Activated T-cell treated with anti-CD3 and anti-CD28 coated beads, Interleukin-2, amount 50 U/mL, for 72 hours (primary cell): ENCODE measurements at regions not wholly inside any gene's neighbourhood (a gene's known extent, or its start where the extent isn't known, plus 50 kb on each side); places are given as distances from the start of the nearest gene placed in this dataset.
"Not testable (repeated sequence)": the region's sequence is repeated elsewhere in the genome, so short reads cannot be mapped to it uniquely, and the experiment has no call there.

ENCODE experiments used
- ATAC-seq, 2 donors: fragments of 150-1000 bp; cut with Tn5 transposase; replicated peaks in 1 of 2; 2 replicates each; pipeline ENCODE4 v1.10.0; 2021; ENCODE audit warnings: moderate library complexity in 2 of 2, mild to moderate bottlenecking in 1 of 2
- DNase-seq, 2 donors: peaks; one replicate each; pipeline ENCODE4 v3.0.0; 2021 to 2022; ENCODE audit warnings: mixed read lengths in 1 of 2
- H3K27ac Mint-ChIP-seq: one replicate; pipeline ENCODE4 v1.8.0; 2022; ENCODE audit warnings: mild to moderate bottlenecking, moderate library complexity, mixed read lengths
- H3K27me3 Mint-ChIP-seq: one replicate; pipeline ENCODE4 v1.8.0; 2022; ENCODE audit warnings: low read depth, mixed read lengths
- H3K36me3 Mint-ChIP-seq, 2 donors: one replicate each; pipeline ENCODE4 v1.8.0; 2022; ENCODE audit warnings: mixed read lengths in 2 of 2, mild to moderate bottlenecking in 1 of 2; ENCODE audit not compliant: insufficient read depth in 2 of 2
- H3K4me1 Mint-ChIP-seq: one replicate; pipeline ENCODE4 v1.8.0; 2022; ENCODE audit warnings: low read depth, mixed read lengths
- H3K4me3 Mint-ChIP-seq, 2 donors: one replicate each; pipeline ENCODE4 v1.8.0; 2022; ENCODE audit warnings: mild to moderate bottlenecking in 2 of 2, mixed read lengths in 2 of 2, moderate library complexity in 2 of 2
- H3K9me3 Mint-ChIP-seq, 2 donors: one replicate each; pipeline ENCODE4 v1.8.0; 2022; ENCODE audit warnings: mixed read lengths in 2 of 2

GRCh38 chr16:33731167-33731566 lies 271.8 kb downstream of the TP53TG3F start:
- H3K4me3 Mint-ChIP-seq, result not testable (repeated sequence)

GRCh38 chr16:33734650-33735049 lies 275.2 kb downstream of the TP53TG3F start:
- DNase-seq, H3K4me1 Mint-ChIP-seq, H3K27ac Mint-ChIP-seq, ATAC-seq, H3K36me3 Mint-ChIP-seq, H3K4me3 Mint-ChIP-seq, H3K9me3 Mint-ChIP-seq, H3K27me3 Mint-ChIP-seq: not testable (repeated sequence)

More at GRCh38 chr16:33731167-33731566, 271.8 kb downstream of the TP53TG3F start:
- H3K27me3 Mint-ChIP-seq, H3K4me1 Mint-ChIP-seq, DNase-seq, H3K27ac Mint-ChIP-seq, ATAC-seq, H3K36me3 Mint-ChIP-seq, H3K9me3 Mint-ChIP-seq: not testable (repeated sequence)

- not testable (repeated sequence) for DNase-seq, H3K4me3 Mint-ChIP-seq, H3K27me3 Mint-ChIP-seq, H3K27ac Mint-ChIP-seq, H3K36me3 Mint-ChIP-seq, H3K4me1 Mint-ChIP-seq, H3K9me3 Mint-ChIP-seq, ATAC-seq
Measured at GRCh38 chr16:33766869-33767765, 307.7 kb downstream of the TP53TG3F start.

GRCh38 chr16:33768710-33769109 lies 309.3 kb downstream of the TP53TG3F start:
- H3K9me3 Mint-ChIP-seq, H3K27me3 Mint-ChIP-seq, H3K27ac Mint-ChIP-seq, ATAC-seq, H3K4me1 Mint-ChIP-seq, H3K36me3 Mint-ChIP-seq, DNase-seq, H3K4me3 Mint-ChIP-seq: not testable (repeated sequence)

- not testable (repeated sequence) for H3K27ac Mint-ChIP-seq, H3K4me3 Mint-ChIP-seq, H3K27me3 Mint-ChIP-seq, DNase-seq, H3K36me3 Mint-ChIP-seq, H3K9me3 Mint-ChIP-seq, ATAC-seq, H3K4me1 Mint-ChIP-seq
Measured at GRCh38 chr16:33769180-33769846, 309.9 kb downstream of the TP53TG3F start.

- not testable (repeated sequence) for H3K27me3 Mint-ChIP-seq, H3K4me3 Mint-ChIP-seq, ATAC-seq, H3K4me1 Mint-ChIP-seq, DNase-seq, H3K27ac Mint-ChIP-seq
- Mint-ChIP-seq H3K36me3 (peaks cover 7 to 13% of the 10 kb centered on the region in 2 donors), H3K9me3 (peaks cover 7 to 10% of the 10 kb centered on the region in 2 donors)
Measured at GRCh38 chr16:33770478-33770877, 311.1 kb downstream of the TP53TG3F start.

GRCh38 chr16:33771211-33771610 lies 311.8 kb downstream of the TP53TG3F start:
- H3K27ac Mint-ChIP-seq, H3K27me3 Mint-ChIP-seq, H3K4me3 Mint-ChIP-seq, DNase-seq, ATAC-seq, H3K4me1 Mint-ChIP-seq: not testable (repeated sequence)
- Mint-ChIP-seq H3K9me3 (peaks cover 7 to 10% of the 10 kb centered on the region in 2 donors), H3K36me3 (peaks cover 7 to 13% of the 10 kb centered on the region in 2 donors)

GRCh38 chr16:33773966-33774365 lies 314.6 kb downstream of the TP53TG3F start:
- not testable (repeated sequence) for H3K27ac Mint-ChIP-seq, H3K4me1 Mint-ChIP-seq, ATAC-seq, DNase-seq, H3K4me3 Mint-ChIP-seq, H3K27me3 Mint-ChIP-seq
- peaks cover 5 to 11% of the 10 kb centered on the region in 2 donors for H3K36me3 Mint-ChIP-seq
- H3K9me3 Mint-ChIP-seq, result peaks cover 7 to 11% of the 10 kb centered on the region in 2 donors

GRCh38 chr16:33774724-33775123 lies 315.3 kb downstream of the TP53TG3F start:
- H3K4me1 Mint-ChIP-seq, DNase-seq, H3K27ac Mint-ChIP-seq, ATAC-seq, H3K27me3 Mint-ChIP-seq, H3K4me3 Mint-ChIP-seq: not testable (repeated sequence)
- Mint-ChIP-seq H3K36me3 (peaks cover 5 to 11% of the 10 kb centered on the region in 2 donors), H3K9me3 (peaks cover 7 to 11% of the 10 kb centered on the region in 2 donors)

- H3K27ac Mint-ChIP-seq, DNase-seq, H3K9me3 Mint-ChIP-seq, H3K36me3 Mint-ChIP-seq, H3K4me1 Mint-ChIP-seq, H3K4me3 Mint-ChIP-seq, H3K27me3 Mint-ChIP-seq: not testable (repeated sequence)
- peak in 1 of 2 donors; percentile 17 for ATAC-seq
Measured at GRCh38 chr16:33816328-33816944, 357.0 kb downstream of the TP53TG3F start.

- not testable (repeated sequence) for H3K4me3 Mint-ChIP-seq, H3K27me3 Mint-ChIP-seq, H3K4me1 Mint-ChIP-seq, H3K36me3 Mint-ChIP-seq, DNase-seq, ATAC-seq, H3K9me3 Mint-ChIP-seq, H3K27ac Mint-ChIP-seq
Measured at GRCh38 chr16:33824736-33825135, 365.3 kb downstream of the TP53TG3F start.

GRCh38 chr16:33827522-33827921 lies 368.1 kb downstream of the TP53TG3F start:
- not testable (repeated sequence) for H3K27ac Mint-ChIP-seq, H3K4me1 Mint-ChIP-seq, H3K4me3 Mint-ChIP-seq, DNase-seq, ATAC-seq, H3K9me3 Mint-ChIP-seq, H3K27me3 Mint-ChIP-seq, H3K36me3 Mint-ChIP-seq

- DNase-seq, H3K9me3 Mint-ChIP-seq, H3K4me1 Mint-ChIP-seq, H3K27me3 Mint-ChIP-seq, H3K36me3 Mint-ChIP-seq, H3K27ac Mint-ChIP-seq, H3K4me3 Mint-ChIP-seq: not testable (repeated sequence)
- ATAC-seq, result peak in 1 of 2 donors; percentile 60
Measured at GRCh38 chr16:33839157-33839556, 379.7 kb downstream of the TP53TG3F start.
